ENCODE measurements at regions not wholly inside any gene's neighbourhood (a gene's known extent, or its start where the extent isn't known, plus 50 kb on each side); places are given as distances from the start of the nearest gene placed in this dataset.
A peak's percentile ranks its signal among the peaks of the same experiment; 100 is the strongest.
"Not testable (repeated sequence)": the region's sequence is repeated elsewhere in the genome, so short reads cannot be mapped to it uniquely, and the experiment has no call there.

DNA sequence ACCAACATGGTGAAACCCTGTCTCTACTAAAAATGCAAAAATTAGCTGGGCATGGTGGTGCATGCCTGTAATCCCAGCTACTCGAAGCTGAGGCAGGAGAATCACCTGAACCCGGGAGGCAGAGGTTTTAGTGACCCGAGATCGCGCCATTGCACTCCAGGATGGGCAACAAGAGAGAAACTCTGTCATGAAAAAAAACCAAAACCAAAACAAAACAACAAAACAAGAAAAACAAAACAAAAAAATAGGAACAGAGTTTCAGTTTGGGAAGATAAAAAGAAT lies 488.8 kb downstream of the SIPA1L2 start:
- H3K27me3 Mint-ChIP-seq, ATAC-seq, H3K27ac Mint-ChIP-seq, H3K9me3 Mint-ChIP-seq, H3K4me3 Mint-ChIP-seq, H3K4me1 Mint-ChIP-seq, H3K36me3 Mint-ChIP-seq: not testable (repeated sequence)

- no peak overlapping the region for H3K4me3 Mint-ChIP-seq
- no peak overlapping the region for H3K27ac Mint-ChIP-seq
- H3K4me1 Mint-ChIP-seq, result no peaks in the 10 kb centered on the region
- H3K36me3 Mint-ChIP-seq, result no peaks in the 10 kb centered on the region
- H3K27me3 Mint-ChIP-seq, result no peaks in the 10 kb centered on the region
- peaks cover 8% of the 10 kb centered on the region for H3K9me3 Mint-ChIP-seq
- ATAC-seq, result no peak
These were observed 489.3 kb downstream of the SIPA1L2 start for GRCh38 chr1:232140419-232141166.

- H3K4me1 Mint-ChIP-seq, result no peaks in the 10 kb centered on the region
- no peak for ATAC-seq
- H3K9me3 Mint-ChIP-seq, result peaks cover 8% of the 10 kb centered on the region
- H3K27ac Mint-ChIP-seq, result no peak overlapping the region
- H3K36me3 Mint-ChIP-seq, result no peaks in the 10 kb centered on the region
- no peak overlapping the region for H3K4me3 Mint-ChIP-seq
- no peaks in the 10 kb centered on the region for H3K27me3 Mint-ChIP-seq
These were observed 490.5 kb downstream of the SIPA1L2 start for GRCh38 chr1:232139444-232139843.

- Mint-ChIP-seq H3K4me3 (no peak overlapping the region), H3K27me3 (no peaks in the 10 kb centered on the region), H3K4me1 (no peaks in the 10 kb centered on the region), H3K27ac (no peak overlapping the region), H3K36me3 (no peaks in the 10 kb centered on the region), H3K9me3 (peaks cover 8% of the 10 kb centered on the region)
- no peak for ATAC-seq
These were observed 491.9 kb downstream of the SIPA1L2 start for GRCh38 chr1:232138044-232138443.

- no peak overlapping the region for H3K4me3 Mint-ChIP-seq
- H3K27ac Mint-ChIP-seq, result no peak overlapping the region
These were observed 492.9 kb downstream of the SIPA1L2 start for GRCh38 chr1:232137066-232137465.

DNA sequence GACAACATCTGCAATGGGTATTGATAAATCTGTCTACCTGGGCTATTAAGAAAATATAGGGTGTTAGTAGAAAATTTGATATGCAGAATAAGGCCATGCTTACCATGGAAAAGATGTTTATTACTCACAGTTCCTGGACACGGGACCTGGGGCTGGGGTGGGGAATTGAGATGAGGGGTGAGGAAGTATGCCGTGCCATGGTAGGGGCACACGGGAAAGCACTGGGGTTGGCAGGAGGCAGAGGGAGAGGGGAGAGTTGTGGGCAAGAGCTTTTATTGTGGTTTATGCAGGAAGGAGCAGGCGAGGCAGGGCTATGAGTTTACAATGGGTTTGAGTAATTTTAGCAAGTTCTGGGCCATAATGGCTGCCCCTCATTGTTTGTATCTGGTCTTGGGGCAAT lies 493.8 kb downstream of the SIPA1L2 start:
- H3K27me3 Mint-ChIP-seq, result no peaks in the 10 kb centered on the region
- no peak overlapping the region for H3K4me3 Mint-ChIP-seq
- no peak for ATAC-seq
- no peaks in the 10 kb centered on the region for H3K4me1 Mint-ChIP-seq
- no peaks in the 10 kb centered on the region for H3K36me3 Mint-ChIP-seq
- H3K9me3 Mint-ChIP-seq, result peaks cover 7% of the 10 kb centered on the region
- H3K27ac Mint-ChIP-seq, result no peak overlapping the region

More at GRCh38 chr1:232137066-232137465, 492.9 kb downstream of the SIPA1L2 start:
- H3K9me3 Mint-ChIP-seq, result peaks cover 8% of the 10 kb centered on the region
- H3K27me3 Mint-ChIP-seq, result no peaks in the 10 kb centered on the region
- no peaks in the 10 kb centered on the region for H3K4me1 Mint-ChIP-seq
- no peaks in the 10 kb centered on the region for H3K36me3 Mint-ChIP-seq
- peak; percentile 41 for ATAC-seq

DNA sequence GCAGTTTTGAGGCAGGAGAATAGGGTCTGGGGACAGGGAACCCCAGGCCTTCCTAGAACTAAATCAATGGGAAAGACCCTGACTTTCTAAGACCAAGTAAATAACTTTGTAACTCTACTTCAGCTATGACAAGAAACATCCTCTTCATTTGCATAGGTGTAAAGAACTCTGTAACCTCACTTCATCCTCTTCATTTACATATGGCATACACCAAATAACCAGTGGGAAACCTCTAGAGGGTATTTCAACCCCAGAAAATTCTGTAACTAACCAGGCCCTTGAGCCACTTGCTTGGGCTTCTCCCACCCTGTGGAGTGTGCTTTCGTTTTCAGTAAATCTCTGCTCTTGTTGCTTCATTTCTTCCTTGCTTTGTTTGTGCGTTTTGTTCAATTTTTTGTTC lies 495.6 kb downstream of the SIPA1L2 start:
- ATAC-seq, result no peak
- no peaks in the 10 kb centered on the region for H3K4me1 Mint-ChIP-seq
- H3K4me3 Mint-ChIP-seq, result no peak overlapping the region
- no peaks in the 10 kb centered on the region for H3K27me3 Mint-ChIP-seq
- H3K36me3 Mint-ChIP-seq, result no peaks in the 10 kb centered on the region
- H3K27ac Mint-ChIP-seq, result no peak overlapping the region
- H3K9me3 Mint-ChIP-seq, result peaks cover 2% of the 10 kb centered on the region

DNA sequence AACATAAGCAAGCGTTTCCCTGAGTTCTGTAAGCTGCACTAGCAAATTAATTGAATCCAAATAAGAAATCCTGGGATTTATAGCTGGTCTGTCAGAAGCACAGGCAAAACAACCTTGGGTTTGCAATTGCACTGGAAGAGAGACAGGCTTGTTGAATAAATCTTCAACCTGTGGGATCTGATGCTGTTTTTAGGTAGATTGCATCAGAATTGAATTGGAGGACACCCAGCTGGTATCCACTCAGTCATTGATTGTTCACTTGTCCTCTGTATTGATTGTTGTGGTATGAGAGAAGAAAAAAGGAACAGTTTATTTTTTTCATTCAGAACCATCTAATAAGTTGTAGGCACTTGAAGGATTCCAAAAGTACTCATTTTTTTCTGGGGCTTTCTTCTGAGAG lies 497.4 kb downstream of the SIPA1L2 start:
- peaks cover 16% of the 10 kb centered on the region for H3K27me3 Mint-ChIP-seq
- no peaks in the 10 kb centered on the region for H3K36me3 Mint-ChIP-seq
- no peak overlapping the region for H3K4me3 Mint-ChIP-seq
- H3K27ac Mint-ChIP-seq, result no peak overlapping the region
- H3K9me3 Mint-ChIP-seq, result peaks cover 4% of the 10 kb centered on the region
- no peak for ATAC-seq
- H3K4me1 Mint-ChIP-seq, result no peaks in the 10 kb centered on the region

GRCh38 chr1:232131715-232132391 lies 498.1 kb downstream of the SIPA1L2 start:
- Mint-ChIP-seq H3K27me3 (peaks cover 16% of the 10 kb centered on the region), H3K27ac (no peak overlapping the region), H3K4me1 (no peaks in the 10 kb centered on the region), H3K36me3 (no peaks in the 10 kb centered on the region), H3K4me3 (no peak overlapping the region), H3K9me3 (peaks cover 4% of the 10 kb centered on the region)
- ATAC-seq, result no peak

GRCh38 chr1:232130815-232131480 lies 499.0 kb downstream of the SIPA1L2 start:
- Mint-ChIP-seq H3K4me1 (no peaks in the 10 kb centered on the region), H3K4me3 (no peak overlapping the region), H3K27ac (no peak overlapping the region), H3K9me3 (peaks cover 7% of the 10 kb centered on the region), H3K36me3 (no peaks in the 10 kb centered on the region), H3K27me3 (peaks cover 16% of the 10 kb centered on the region)
- ATAC-seq, result no peak

DNA sequence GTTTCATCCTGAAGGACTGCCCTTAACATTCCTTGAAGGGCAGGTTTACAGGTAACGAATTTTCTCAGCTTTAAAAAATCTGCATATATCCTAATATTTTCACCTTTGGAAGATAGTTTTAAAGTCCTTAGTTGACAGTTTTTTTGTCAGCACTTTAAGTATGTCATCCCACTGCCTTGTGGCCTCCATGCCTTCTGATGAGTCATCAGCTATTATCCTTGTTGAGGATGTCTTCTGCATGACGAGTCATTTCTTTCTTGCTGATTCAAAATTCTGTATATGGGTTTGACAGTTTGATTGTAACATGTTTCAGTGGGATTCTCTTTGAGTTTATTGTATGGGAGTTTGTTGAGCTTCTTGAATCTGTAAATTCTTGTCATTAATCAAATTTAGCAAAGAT lies 500.6 kb downstream of the DISC1 start:
- Mint-ChIP-seq H3K4me1 (no peaks in the 10 kb centered on the region), H3K9me3 (peaks cover 7% of the 10 kb centered on the region), H3K27me3 (peaks cover 16% of the 10 kb centered on the region), H3K4me3 (no peak overlapping the region), H3K36me3 (no peaks in the 10 kb centered on the region), H3K27ac (no peak overlapping the region)
- ATAC-seq, result no peak

GRCh38 chr1:232123775-232124659 lies 497.4 kb downstream of the DISC1 start:
- ATAC-seq, result no peak
- no peak overlapping the region for H3K27ac Mint-ChIP-seq
- H3K4me1 Mint-ChIP-seq, result no peaks in the 10 kb centered on the region
- H3K27me3 Mint-ChIP-seq, result peaks cover 27% of the 10 kb centered on the region
- H3K4me3 Mint-ChIP-seq, result no peak overlapping the region
- no peaks in the 10 kb centered on the region for H3K36me3 Mint-ChIP-seq
- H3K9me3 Mint-ChIP-seq, result peaks cover 7% of the 10 kb centered on the region

DNA sequence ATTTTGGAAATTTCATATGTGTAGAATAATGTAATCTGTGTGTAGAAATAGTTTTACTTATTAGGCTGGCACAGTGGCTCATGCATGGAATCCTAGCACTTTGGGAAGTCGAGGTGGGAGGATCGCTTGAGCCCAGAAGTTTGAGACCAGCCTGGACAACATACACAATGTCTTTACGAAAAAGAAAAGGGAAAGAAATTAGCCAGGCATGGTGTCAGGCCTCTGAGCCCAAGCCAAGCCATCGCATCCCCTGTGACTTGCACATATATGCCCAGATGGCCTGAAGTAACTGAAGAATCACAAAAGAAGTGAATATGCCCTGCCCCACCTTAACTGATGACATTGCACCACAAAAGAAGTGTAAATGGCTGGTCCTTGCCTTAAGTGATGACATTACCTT lies 491.3 kb downstream of the DISC1 start:
- ATAC-seq, H3K27ac Mint-ChIP-seq, H3K4me3 Mint-ChIP-seq, H3K36me3 Mint-ChIP-seq, H3K4me1 Mint-ChIP-seq, H3K9me3 Mint-ChIP-seq: not testable (repeated sequence)
- peaks cover 21% of the 10 kb centered on the region for H3K27me3 Mint-ChIP-seq

DNA sequence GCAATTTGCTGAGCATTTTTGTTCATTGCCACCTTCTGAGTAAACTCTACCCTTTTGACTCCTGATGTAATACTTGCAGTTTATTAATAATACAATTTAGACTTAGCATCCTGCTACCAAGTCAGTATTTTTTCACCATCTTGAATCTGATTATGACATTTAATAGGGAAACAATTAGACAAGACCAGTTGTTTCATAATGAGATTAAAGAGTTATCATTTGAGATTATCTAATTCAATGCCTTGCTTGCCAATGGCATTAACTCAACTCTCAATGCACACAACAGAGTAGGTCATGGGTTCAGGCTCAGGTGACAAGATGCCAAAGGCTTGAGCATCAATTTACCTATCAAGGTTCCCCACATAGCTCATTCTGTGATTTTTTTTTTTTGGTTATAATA lies 488.4 kb downstream of the DISC1 start:
- Mint-ChIP-seq H3K27me3 (peaks cover 19% of the 10 kb centered on the region), H3K36me3 (no peaks in the 10 kb centered on the region), H3K4me1 (no peaks in the 10 kb centered on the region), H3K27ac (no peak overlapping the region), H3K9me3 (peaks cover 2% of the 10 kb centered on the region), H3K4me3 (no peak overlapping the region)
- no peak for ATAC-seq

DNA sequence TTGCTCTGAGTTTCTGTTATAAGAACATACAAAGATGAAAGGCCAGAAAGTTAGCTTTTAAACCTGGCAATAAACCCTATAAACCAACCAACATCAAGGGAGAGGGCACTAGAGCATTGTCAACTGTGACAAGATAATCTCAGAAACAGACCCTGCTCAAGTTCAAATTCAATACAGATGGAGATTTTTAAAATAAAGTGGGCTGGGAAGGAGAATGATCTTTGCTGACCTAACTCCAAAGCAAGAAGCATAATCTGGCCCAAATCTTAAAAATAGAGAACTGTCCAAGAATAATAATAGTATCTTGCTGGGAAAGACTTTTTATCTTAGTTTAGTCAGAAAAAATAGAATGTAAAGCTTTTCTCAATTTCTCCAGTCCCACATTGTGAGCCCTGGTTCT lies 485.5 kb downstream of the DISC1 start:
- no peaks in the 10 kb centered on the region for H3K27me3 Mint-ChIP-seq
- no peak overlapping the region for H3K27ac Mint-ChIP-seq
- H3K36me3 Mint-ChIP-seq, result no peaks in the 10 kb centered on the region
- no peak for ATAC-seq
- peaks cover 2% of the 10 kb centered on the region for H3K9me3 Mint-ChIP-seq
- no peaks in the 10 kb centered on the region for H3K4me1 Mint-ChIP-seq
- no peak overlapping the region for H3K4me3 Mint-ChIP-seq

All from stimulated activated memory B cell treated with anti-CD40 and anti-IgM and Interleukin-4, amounts not matched to agents 10 μg/mL and 1 μg/mL and 100 μg/mL, for 72 hours (primary cell).